H9 (cell line): ENCODE measurements at regions not wholly inside any gene's neighbourhood (a gene's known extent, or its start where the extent isn't known, plus 50 kb on each side); places are given as distances from the start of the nearest gene placed in this dataset.
A peak's percentile ranks its signal among the peaks of the same experiment; 100 is the strongest.

Experiments
- DNase-seq: peaks from one replicate; pipeline ENCODE4 v3.0.0-alpha.2; 2017
- H2AFZ ChIP-seq: one replicate; pipeline ENCODE4 v1.6.1; 2013; ENCODE audit warnings: mild to moderate bottlenecking, low read length, control low read depth, moderate library complexity
- H2AK5ac ChIP-seq: 2 replicates; pipeline ENCODE4 v1.6.1; 2013; ENCODE audit warnings: low read length, control low read depth, mixed read lengths; ENCODE audit not compliant: insufficient read length
- H2BK120ac ChIP-seq: one replicate; pipeline ENCODE4 v1.6.1; 2013; ENCODE audit warnings: low read depth, mild to moderate bottlenecking, low read length, control low read depth, inconsistent platforms; ENCODE audit not compliant: poor library complexity, severe bottlenecking
- H2BK12ac ChIP-seq: 2 replicates; pipeline ENCODE4 v1.6.1; 2013; ENCODE audit warnings: low read length, control low read depth, mixed read lengths, low read depth; ENCODE audit not compliant: insufficient read length
- H2BK15ac ChIP-seq: 2 replicates; pipeline ENCODE4 v1.6.1; 2013; ENCODE audit warnings: low read depth, low read length, control low read depth
- H2BK20ac ChIP-seq: one replicate; pipeline ENCODE4 v1.6.1; 2013; ENCODE audit warnings: low read depth, mild to moderate bottlenecking, low read length, control low read depth, inconsistent platforms; ENCODE audit not compliant: poor library complexity, severe bottlenecking
- H2BK5ac ChIP-seq: 2 replicates; pipeline ENCODE4 v1.6.1; 2013; ENCODE audit warnings: low read length, control low read depth, mixed read lengths; ENCODE audit not compliant: insufficient read length
- H3K14ac ChIP-seq: 2 replicates; pipeline ENCODE4 v1.6.1; 2013; ENCODE audit warnings: low read length, control low read depth; ENCODE audit not compliant: insufficient read depth
- H3K18ac ChIP-seq: 2 replicates; pipeline ENCODE4 v1.6.1; 2013; ENCODE audit warnings: low read depth, mild to moderate bottlenecking, mixed read lengths, low read length, control low read depth; ENCODE audit not compliant: insufficient read length
- H3K23ac ChIP-seq: 2 replicates; pipeline ENCODE4 v1.6.1; 2013; ENCODE audit warnings: low read length, control low read depth, mixed read lengths, low read depth; ENCODE audit not compliant: insufficient read length
- H3K23me2 ChIP-seq: 2 replicates; pipeline ENCODE4 v1.6.1; 2013; ENCODE audit warnings: low read depth, mild to moderate bottlenecking, mixed read lengths, low read length, control low read depth; ENCODE audit not compliant: insufficient read length, poor library complexity, severe bottlenecking
- H3K27ac ChIP-seq: 2 replicates; pipeline ENCODE4 v1.5.1; 2013; ENCODE audit warnings: low read length, control low read depth, mixed read lengths, low read depth; ENCODE audit not compliant: insufficient read length
- H3K27me3 ChIP-seq: 2 replicates; pipeline ENCODE4 v1.6.1; 2013; ENCODE audit warnings: low read length, control low read depth, inconsistent platforms; ENCODE audit not compliant: insufficient read depth
- H3K4ac ChIP-seq: 2 replicates; pipeline ENCODE4 v1.6.1; 2013; ENCODE audit warnings: low read depth, mild to moderate bottlenecking, control low read depth, inconsistent platforms, low read length, moderate library complexity
- H3K4me1 ChIP-seq: 2 replicates; pipeline ENCODE4 v1.6.1; 2013; ENCODE audit warnings: low read length, control low read depth, inconsistent platforms; ENCODE audit not compliant: insufficient read depth
- H3K4me2 ChIP-seq: 2 replicates; pipeline ENCODE4 v1.6.1; 2013; ENCODE audit warnings: low read length, control low read depth, mixed read lengths; ENCODE audit not compliant: insufficient read length, insufficient read depth
- H3K56ac ChIP-seq: 2 replicates; pipeline ENCODE4 v1.6.1; 2013; ENCODE audit warnings: low read depth, mild to moderate bottlenecking, mixed read lengths, low read length, control low read depth; ENCODE audit not compliant: insufficient read length
- H3K79me1 ChIP-seq: 2 replicates; pipeline ENCODE4 v1.6.1; 2013; ENCODE audit warnings: low read depth, mild to moderate bottlenecking, moderate library complexity, low read length, control low read depth, inconsistent platforms; ENCODE audit not compliant: insufficient read depth, poor library complexity, severe bottlenecking
- H3K79me2 ChIP-seq: 2 replicates; pipeline ENCODE4 v1.6.1; 2013; ENCODE audit warnings: low read length, control low read depth, inconsistent platforms; ENCODE audit not compliant: insufficient read depth
- H3K9ac ChIP-seq: 2 replicates; pipeline ENCODE4 v1.6.1; 2013; ENCODE audit warnings: low read length, control low read depth, mixed read lengths; ENCODE audit not compliant: insufficient read length; ENCODE audit errors: extremely low read depth
- H3K9me3 ChIP-seq: one replicate; pipeline ENCODE4 v1.6.1; 2013; ENCODE audit warnings: low read depth, low read length, inconsistent platforms; ENCODE audit not compliant: control insufficient read depth
- H3T11ph ChIP-seq: one replicate; pipeline ENCODE4 v1.6.1; 2013; ENCODE audit warnings: mild to moderate bottlenecking, low read length, control low read depth, inconsistent platforms
- H4K20me1 ChIP-seq: one replicate; pipeline ENCODE4 v1.6.1; 2013; ENCODE audit not compliant: control insufficient read depth, insufficient read length, insufficient read depth
- H4K5ac ChIP-seq: 2 replicates; pipeline ENCODE4 v1.6.1; 2013; ENCODE audit warnings: low read depth, mild to moderate bottlenecking, mixed read lengths, low read length, control low read depth; ENCODE audit not compliant: insufficient read length
- H4K8ac ChIP-seq: replicated peaks from 2 replicates; pipeline ENCODE4 v1.6.1; 2013; ENCODE audit warnings: low read length, control low read depth, mixed read lengths, low read depth; ENCODE audit not compliant: insufficient read length
- H4K91ac ChIP-seq: 2 replicates; pipeline ENCODE4 v1.6.1; 2013; ENCODE audit warnings: low read depth, mild to moderate bottlenecking, moderate library complexity, mixed read lengths, low read length, control low read depth; ENCODE audit not compliant: insufficient read length
- H3K27ac Mint-ChIP-seq, 3 experiments: 2 replicates in 2 of 3; 3 replicates in 1 of 3; pipeline ENCODE4 v1.8.0; 2020 to 2021; ENCODE audit warnings: mixed read lengths in 3 of 3, mild to moderate bottlenecking in 1 of 3, moderate library complexity in 1 of 3
- H3K27me3 Mint-ChIP-seq: 2 replicates; pipeline ENCODE4 v1.8.0; 2021; ENCODE audit warnings: low read depth, mild to moderate bottlenecking, moderate library complexity, mixed read lengths
- H3K36me3 Mint-ChIP-seq, 3 experiments: 2 replicates in 2 of 3; 3 replicates in 1 of 3; pipeline ENCODE4 v1.8.0; 2020 to 2021; ENCODE audit warnings: low read depth in 3 of 3, mixed read lengths in 3 of 3; ENCODE audit not compliant: insufficient read depth in 1 of 3
- H3K4me1 Mint-ChIP-seq, 2 experiments: 2 replicates each; pipeline ENCODE4 v1.8.0; 2020; ENCODE audit warnings: mixed read lengths in 2 of 2
- H3K4me3 Mint-ChIP-seq, 2 experiments: 2 replicates in 1 of 2; 3 replicates in 1 of 2; pipeline ENCODE4 v1.8.0; 2020 to 2021; ENCODE audit warnings: mild to moderate bottlenecking in 2 of 2, mixed read lengths in 2 of 2, moderate library complexity in 1 of 2
- H3K9me3 Mint-ChIP-seq, 2 experiments: 2 replicates in 1 of 2; 3 replicates in 1 of 2; pipeline ENCODE4 v1.8.0; 2020; ENCODE audit warnings: mild to moderate bottlenecking in 2 of 2, mixed read lengths in 2 of 2, moderate library complexity in 1 of 2
- CTCF ChIP-seq: fragments of 200-600 bp; sonication (generic); conservative IDR thresholded peaks from 3 replicates; pipeline ENCODE4 v1.8.0; 2021; ENCODE audit warnings: antibody characterized with exemption, mild to moderate bottlenecking
- WGBS: extraction: QIAGEN DNeasy Blood & Tissue Kit; methylation state at CpG from one replicate; pipeline ENCODE4 v1.1.7; 2013; ENCODE audit warnings: missing lambda C conversion rate, low lambda C conversion rate, mixed read lengths; ENCODE audit not compliant: insufficient read length; ENCODE audit errors: extremely low coverage; 5-methylcytosine and 5-hydroxymethylcytosine counted together

GRCh38 chr1:58345215-58346035 is 201.1 kb downstream of the OMA1 start:
- Histone ChIP-seq H3K9ac (no peak overlapping the region), H3K4ac (no peak overlapping the region), H3K27me3 (no peaks in the 10 kb centered on the region), H3T11ph (no peak overlapping the region), H3K27ac (no peak overlapping the region), H4K91ac (no peak overlapping the region), H3K23me2 (no peaks in the 10 kb centered on the region), H3K18ac (no peak overlapping the region), H3K4me1 (peaks cover 5% of the 10 kb centered on the region; the same call in 1 of the 2 replicates), H2BK120ac (no peak overlapping the region), H2BK12ac (no peak overlapping the region), H3K56ac (no peak overlapping the region), H4K5ac (no peak overlapping the region), H3K23ac (no peak overlapping the region), H4K8ac (no peak overlapping the region), H2AK5ac (no peak overlapping the region), H2AFZ (no peak overlapping the region), H3K9me3 (no peaks in the 10 kb centered on the region), H2BK5ac (no peak overlapping the region), H3K79me1 (no peaks in the 10 kb centered on the region), H3K79me2 (no peaks in the 10 kb centered on the region), H2BK20ac (no peak overlapping the region), H4K20me1 (no peaks in the 10 kb centered on the region), H3K14ac (no peak overlapping the region), H3K4me2 (no peak overlapping the region), H2BK15ac (no peak overlapping the region)
- WGBS: no CpG with 5 or more reads among the region's 5 CpGs
- peaks cover 21% of the 10 kb centered on the region in 2 experiments for H3K4me1 Mint-ChIP-seq
- peak overlapping the region in 1 of 3 experiments; percentile 87; a peak in 3 of 7 replicates for H3K27ac Mint-ChIP-seq
- peaks cover 2% of the 10 kb centered on the region in 2 experiments; a peak in 1 of 5 replicates for H3K9me3 Mint-ChIP-seq
- DNase-seq: no peak
- no peak overlapping the region; a peak in 1 of 5 replicates for H3K4me3 Mint-ChIP-seq
- H3K36me3 Mint-ChIP-seq: peaks cover 0 to 4% (median 0%) of the 10 kb centered on the region in 3 experiments; a peak in 2 of 7 replicates
- no peaks in the 10 kb centered on the region for H3K27me3 Mint-ChIP-seq
- no peak for TF ChIP-seq CTCF
